Adrenal gland (tissue), 9 donors: ENCODE measurements at regions not wholly inside any gene's neighbourhood (a gene's known extent, or its start where the extent isn't known, plus 50 kb on each side); places are given as distances from the start of the nearest gene placed in this dataset.

Experiments
- DNase-seq, 7 donors: peaks; one replicate each; pipeline ENCODE4 v3.0.0-alpha.2; 2019 to 2020
- H3K27ac ChIP-seq, 5 donors: fragments of 200-600 bp; sonication (generic) in 4 of 5; 1 replicate in 3 of 5; 2 replicates in 2 of 5; pipeline versions ENCODE4 v1.5.1 to v1.8.0; 2016 to 2020; ENCODE audit warnings: mild to moderate bottlenecking in 1 of 5
- H3K27me3 ChIP-seq: fragments of 200-600 bp; 2 replicates; pipeline ENCODE4 v1.8.0; 2021
- H3K36me3 ChIP-seq, 2 donors: fragments of 200-600 bp; replicated peaks in 1 of 2; 1 replicate in 1 of 2; 2 replicates in 1 of 2; pipeline versions ENCODE4 v1.5.1 to v1.8.0; 2018 to 2022
- H3K4me1 ChIP-seq, 2 donors: fragments of 200-600 bp; replicated peaks in 1 of 2; 1 replicate in 1 of 2; 2 replicates in 1 of 2; pipeline versions ENCODE4 v1.5.1 to v1.8.0; 2018 to 2021
- H3K4me3 ChIP-seq, 4 donors: fragments of 200-600 bp; sonication (generic) in 3 of 4; one replicate each; pipeline ENCODE4 v1.5.1; 2016 to 2018
- H3K9me3 ChIP-seq, 3 donors: fragments of 200-600 bp; sonication (generic) in 1 of 3; replicated peaks in 1 of 3; 1 replicate in 2 of 3; 2 replicates in 1 of 3; pipeline versions ENCODE4 v1.5.1 to v1.8.0; 2016 to 2021
- CTCF ChIP-seq, 6 experiments: fragments of 450-650 bp in 4 of 6; fragments of 200-600 bp in 2 of 6; sonication (generic) in 1 of 6; IDR thresholded peaks; 1 replicate in 5 of 6; 2 replicates in 1 of 6; pipeline versions ENCODE4 v1.5.1 to v1.8.0; 2016 to 2021; ENCODE audit warnings: antibody characterized with exemption in 6 of 6, mild to moderate bottlenecking in 2 of 6, moderate library complexity in 1 of 6
- POLR2A ChIP-seq, 2 donors: fragments of 450-650 bp; IDR thresholded peaks; one replicate each; pipeline ENCODE4 v1.6.1; 2017; ENCODE audit warnings: antibody characterized with exemption in 2 of 2, mild to moderate bottlenecking in 2 of 2, moderate library complexity in 1 of 2
- WGBS, 4 donors: extraction: QIAGEN DNeasy Blood & Tissue Kit in 2 of 4; methylation state at CpG; one replicate each; pipeline versions ENCODE4 v1.1.5 to v1.1.7; 2013 to 2017; 5-methylcytosine and 5-hydroxymethylcytosine counted together
- intact Hi-C, 2 donors: fragments of 100-400 bp; cut with DNase I; formaldehyde crosslinking; loops; one replicate each; pipeline versions ENCODE4 v1.14.1 to v1.15.0; 2022 to 2023
- donor health status: healthy with polysubstance abuse.
- donor health status: Bipolar disorder and iron deficiency.
- donor health status: DM: yes; HTN: yes; CAD: no.
- donor health status: DM: no; HTN: no; CAD: no.
- donor health status: DM: no; HTN: no; CAD: no.

GRCh38 chr20:40943591-40943990 is 85.0 kb upstream of the TOP1 start:
- H3K4me3 ChIP-seq = no peak overlapping the region
- no peaks in the 10 kb centered on the region for H3K9me3 ChIP-seq
- DNase-seq = no peak
- H3K4me1 ChIP-seq = peaks cover 0 to 10% of the 10 kb centered on the region in 2 donors
- 83 to 100% (median 91%) methylated on average over 2 of the region's 2 CpGs for WGBS, 4 donors
- intact Hi-C loops = loop anchor here in 1 of 2 donors (10.0 kb wide), 1 partner anchor 199 kb away; no protein-coding TSS in a partner anchor
- H3K27ac ChIP-seq = no peak overlapping the region
- no peaks in the 10 kb centered on the region for H3K36me3 ChIP-seq
- no peaks in the 10 kb centered on the region for H3K27me3 ChIP-seq
- TF ChIP-seq POLR2A (IDR thresholded peaks at IDR 0.05) (no peak), CTCF (IDR thresholded peaks at IDR 0.05) (no peak)

- Histone ChIP-seq H3K4me3 (no peak overlapping the region), H3K9me3 (no peaks in the 10 kb centered on the region), H3K4me1 (peaks cover 0 to 14% of the 10 kb centered on the region in 2 donors), H3K36me3 (no peaks in the 10 kb centered on the region), H3K27ac (no peak overlapping the region), H3K27me3 (no peaks in the 10 kb centered on the region)
- WGBS, 4 donors = 75 to 78% (median 78%) methylated on average over 5 of the region's 5 CpGs
- intact Hi-C loops = loop anchor here (5.0 to 10.0 kb wide), 3 partner anchors 143 to 203 kb away; no protein-coding TSS in a partner anchor
- TF ChIP-seq POLR2A (IDR thresholded peaks at IDR 0.05) (no peak), CTCF (IDR thresholded peaks at IDR 0.05) (no peak)
- DNase-seq = peak in 1 of 7 donors; percentile 38
Observed at GRCh38 chr20:40945189-40945588, 83.4 kb upstream of the TOP1 start.

GRCh38 chr20:40945754-40946450 is 82.7 kb upstream of the TOP1 start:
- Histone ChIP-seq H3K27me3 (no peaks in the 10 kb centered on the region), H3K27ac (no peak overlapping the region), H3K4me3 (no peak overlapping the region), H3K4me1 (peaks cover 0 to 14% of the 10 kb centered on the region in 2 donors), H3K9me3 (no peaks in the 10 kb centered on the region), H3K36me3 (no peaks in the 10 kb centered on the region)
- WGBS, 4 donors = 51 to 69% (median 62%) methylated on average over 10 to 12 of the region's 12 CpGs
- peak; percentile 58 to 83 (median 74) for DNase-seq
- TF ChIP-seq CTCF (IDR thresholded peaks at IDR 0.05) (peak; percentile 22 to 70 (median 66)), POLR2A (IDR thresholded peaks at IDR 0.05) (no peak)
- intact Hi-C loops = loop anchor here (5.0 to 10.0 kb wide), 3 partner anchors 144 to 204 kb away; no protein-coding TSS in a partner anchor

GRCh38 chr20:40946451-40946850 is 82.2 kb upstream of the TOP1 start:
- H3K4me3 ChIP-seq = no peak overlapping the region
- no peaks in the 10 kb centered on the region for H3K9me3 ChIP-seq
- no peaks in the 10 kb centered on the region for H3K36me3 ChIP-seq
- 92 to 94% (median 94%) methylated on average over 11 of the region's 11 CpGs for WGBS, 4 donors
- DNase-seq = no peak
- no peaks in the 10 kb centered on the region for H3K27me3 ChIP-seq
- peaks cover 0 to 14% of the 10 kb centered on the region in 2 donors for H3K4me1 ChIP-seq
- intact Hi-C loops = loop anchor here (5.0 to 10.0 kb wide), 3 partner anchors 144 to 204 kb away; no protein-coding TSS in a partner anchor
- H3K27ac ChIP-seq = no peak overlapping the region
- TF ChIP-seq CTCF (IDR thresholded peaks at IDR 0.05) (no peak), POLR2A (IDR thresholded peaks at IDR 0.05) (no peak)
